Neural progenitor cell (in vitro differentiated cells): ENCODE measurements at regions not wholly inside any gene's neighbourhood (a gene's known extent, or its start where the extent isn't known, plus 50 kb on each side); places are given as distances from the start of the nearest gene placed in this dataset.

Experiments used
- DNase-seq: peaks from one replicate; pipeline ENCODE4 v3.0.0-alpha.2; 2016; ENCODE audit warnings: low spot score
- H2AFZ ChIP-seq: fragments of 200-600 bp; sonication (generic); replicated peaks from 2 replicates; pipeline ENCODE4 v1.6.1; 2016; ENCODE audit warnings: antibody characterized with exemption
- H3F3A ChIP-seq: fragments of 200-600 bp; sonication (generic); 2 replicates; pipeline ENCODE4 v1.6.1; 2016; ENCODE audit warnings: antibody characterized with exemption, low read depth
- H3K27ac ChIP-seq: fragments of 200-600 bp; sonication (generic); 2 replicates; pipeline ENCODE4 v1.5.1; 2016; ENCODE audit warnings: mild to moderate bottlenecking
- H3K27me3 ChIP-seq: fragments of 200-600 bp; sonication (generic); 2 replicates; pipeline ENCODE4 v1.6.1; 2016; ENCODE audit warnings: mild to moderate bottlenecking, moderate library complexity
- H3K36me3 ChIP-seq: fragments of 200-600 bp; sonication (generic); 2 replicates; pipeline ENCODE4 v1.5.1; 2016
- H3K4me1 ChIP-seq: fragments of 200-600 bp; sonication (generic); 2 replicates; pipeline ENCODE4 v1.6.1; 2016; ENCODE audit warnings: mixed run types
- H3K4me2 ChIP-seq: fragments of 200-600 bp; sonication (generic); 2 replicates; pipeline ENCODE4 v1.6.1; 2016
- H3K4me3 ChIP-seq: fragments of 200-600 bp; sonication (generic); 2 replicates; pipeline ENCODE4 v1.5.1; 2016
- H3K79me2 ChIP-seq: fragments of 200-600 bp; sonication (generic); 2 replicates; pipeline ENCODE4 v1.6.1; 2016; ENCODE audit warnings: low read depth
- H3K9ac ChIP-seq: fragments of 200-600 bp; sonication (generic); 2 replicates; pipeline ENCODE4 v1.6.1; 2016
- H3K9me3 ChIP-seq: fragments of 200-600 bp; sonication (generic); 2 replicates; pipeline ENCODE4 v1.5.1; 2016; ENCODE audit warnings: low read depth
- H4K20me1 ChIP-seq: fragments of 200-600 bp; sonication (generic); 2 replicates; pipeline ENCODE4 v1.6.1; 2016; ENCODE audit warnings: low read depth
- H3K27ac Mint-ChIP-seq: 3 replicates; pipeline ENCODE4 v1.8.0; 2021; ENCODE audit warnings: mixed read lengths
- H3K27me3 Mint-ChIP-seq: 2 replicates; pipeline ENCODE4 v1.8.0; 2022; ENCODE audit warnings: low read depth, mild to moderate bottlenecking, inconsistent platforms, moderate library complexity, mixed read lengths; ENCODE audit not compliant: insufficient read depth
- H3K36me3 Mint-ChIP-seq: 3 replicates; pipeline ENCODE4 v1.8.0; 2021; ENCODE audit warnings: mixed read lengths
- H3K4me1 Mint-ChIP-seq: 3 replicates; pipeline ENCODE4 v1.8.0; 2021; ENCODE audit warnings: mixed read lengths
- H3K4me3 Mint-ChIP-seq: 3 replicates; pipeline ENCODE4 v1.8.0; 2021; ENCODE audit warnings: mild to moderate bottlenecking, moderate library complexity, mixed read lengths
- H3K9me3 Mint-ChIP-seq: 3 replicates; pipeline ENCODE4 v1.8.0; 2020; ENCODE audit warnings: mixed read lengths
- CTCF ChIP-seq: fragments of 200-600 bp; sonication (generic); IDR thresholded peaks from 2 replicates; pipeline ENCODE4 v1.5.1; 2017; ENCODE audit warnings: antibody characterized with exemption, mild to moderate bottlenecking
- EZH2 ChIP-seq: fragments of 200-600 bp; sonication (generic); IDR thresholded peaks from 2 replicates; pipeline ENCODE4 v1.6.1; 2017; ENCODE audit warnings: antibody characterized with exemption, mild to moderate bottlenecking, moderate library complexity
- EZH2phosphoT487 ChIP-seq: fragments of 200-600 bp; sonication (generic); IDR thresholded peaks from 2 replicates; pipeline ENCODE4 v1.6.1; 2017; ENCODE audit warnings: antibody characterized with exemption

- Histone ChIP-seq H4K20me1 (no peaks in the 10 kb centered on the region), H2AFZ (no peak overlapping the region), H3K4me1 (no peaks in the 10 kb centered on the region), H3K27me3 (no peaks in the 10 kb centered on the region), H3K4me2 (no peak overlapping the region), H3K4me3 (no peak overlapping the region), H3K9me3 (no peaks in the 10 kb centered on the region), H3K9ac (no peak overlapping the region), H3F3A (no peaks in the 10 kb centered on the region), H3K36me3 (no peaks in the 10 kb centered on the region), H3K27ac (no peak overlapping the region), H3K79me2 (no peaks in the 10 kb centered on the region)
- DNase-seq, result no peak
- H3K4me1 Mint-ChIP-seq, result no peaks in the 10 kb centered on the region
- H3K36me3 Mint-ChIP-seq, result no peaks in the 10 kb centered on the region
- no peak overlapping the region for H3K4me3 Mint-ChIP-seq
- H3K9me3 Mint-ChIP-seq, result peaks cover 2% of the 10 kb centered on the region
- H3K27me3 Mint-ChIP-seq, result no peaks in the 10 kb centered on the region
- TF ChIP-seq EZH2, result no peak
- TF ChIP-seq EZH2phosphoT487, result no peak
- TF ChIP-seq CTCF, result no peak
- H3K27ac Mint-ChIP-seq, result no peak overlapping the region
Measured at GRCh38 chr5:14082973-14083372, 60.2 kb upstream of the TRIO start.

DNA sequence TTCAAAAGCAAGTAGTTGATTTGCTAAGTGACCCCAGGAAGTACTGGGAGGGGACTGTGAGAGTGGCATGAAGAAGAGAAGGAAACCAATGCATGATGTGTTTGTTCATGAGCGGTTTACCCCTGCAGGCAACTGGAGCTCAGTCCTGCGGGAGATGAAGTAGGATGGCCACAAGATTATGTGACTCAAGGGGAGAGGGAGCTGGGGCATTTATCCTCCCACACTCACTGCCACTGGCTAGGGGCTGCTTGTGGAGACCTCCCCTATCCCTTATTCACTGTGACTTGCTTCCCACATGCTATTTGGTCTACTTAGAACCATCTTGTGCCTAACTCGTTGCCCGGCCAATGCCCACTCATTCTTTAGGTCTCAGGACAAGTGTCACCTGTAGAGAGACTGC, 60.6 kb upstream of the TRIO start:
- H3K79me2 ChIP-seq, result no peaks in the 10 kb centered on the region
- H3K9me3 ChIP-seq, result no peaks in the 10 kb centered on the region
- H3K4me3 ChIP-seq, result no peak overlapping the region
- Mint-ChIP-seq H3K36me3 (no peaks in the 10 kb centered on the region), H3K4me3 (no peak overlapping the region), H3K27me3 (no peaks in the 10 kb centered on the region), H3K9me3 (peaks cover 2% of the 10 kb centered on the region), H3K4me1 (no peaks in the 10 kb centered on the region), H3K27ac (no peak overlapping the region)
- no peaks in the 10 kb centered on the region for H3K36me3 ChIP-seq
- H2AFZ ChIP-seq, result no peak overlapping the region
- no peaks in the 10 kb centered on the region for H3K27me3 ChIP-seq
- H3K9ac ChIP-seq, result no peak overlapping the region
- no peak for TF ChIP-seq CTCF
- H4K20me1 ChIP-seq, result no peaks in the 10 kb centered on the region
- H3K4me1 ChIP-seq, result no peaks in the 10 kb centered on the region
- H3F3A ChIP-seq, result no peaks in the 10 kb centered on the region
- H3K4me2 ChIP-seq, result no peak overlapping the region
- H3K27ac ChIP-seq, result no peak overlapping the region
- DNase-seq, result no peak

DNA sequence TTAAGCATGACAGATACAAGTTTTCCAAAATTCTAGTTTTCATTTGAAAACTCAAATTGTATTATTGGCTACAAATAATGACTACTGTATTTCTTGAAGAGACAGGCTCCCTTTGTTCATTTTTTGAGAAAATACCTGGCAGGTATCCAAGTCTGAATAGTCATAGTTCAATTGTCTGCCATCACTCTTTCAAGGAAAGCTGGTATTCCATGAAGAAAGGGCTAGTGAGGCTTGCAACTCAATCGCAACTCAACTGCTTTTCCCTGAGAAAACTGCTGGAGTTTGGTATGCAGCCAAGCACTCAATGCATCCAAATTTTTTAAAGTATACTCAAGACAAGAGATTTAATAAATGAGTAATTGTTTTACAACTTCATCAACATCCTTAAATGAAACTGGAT, 61.4 kb upstream of the TRIO start:
- H3K27me3 Mint-ChIP-seq, result no peaks in the 10 kb centered on the region
- H3K4me2 ChIP-seq, result no peak overlapping the region
- H3K9ac ChIP-seq, result no peak overlapping the region
- H3K79me2 ChIP-seq, result no peaks in the 10 kb centered on the region
- no peaks in the 10 kb centered on the region for H3K9me3 ChIP-seq
- H3K9me3 Mint-ChIP-seq, result no peaks in the 10 kb centered on the region
- no peak overlapping the region for H3K27ac Mint-ChIP-seq
- no peak overlapping the region for H2AFZ ChIP-seq
- no peaks in the 10 kb centered on the region for H3K27me3 ChIP-seq
- no peaks in the 10 kb centered on the region for H4K20me1 ChIP-seq
- no peaks in the 10 kb centered on the region for H3F3A ChIP-seq
- H3K27ac ChIP-seq, result no peak overlapping the region
- no peak overlapping the region for H3K4me3 ChIP-seq
- DNase-seq, result no peak
- H3K36me3 Mint-ChIP-seq, result no peaks in the 10 kb centered on the region
- no peaks in the 10 kb centered on the region for H3K36me3 ChIP-seq
- H3K4me3 Mint-ChIP-seq, result no peak overlapping the region
- no peak for TF ChIP-seq CTCF
- TF ChIP-seq EZH2, result no peak
- no peak for TF ChIP-seq EZH2phosphoT487
- no peaks in the 10 kb centered on the region for H3K4me1 ChIP-seq
- no peaks in the 10 kb centered on the region for H3K4me1 Mint-ChIP-seq

DNA sequence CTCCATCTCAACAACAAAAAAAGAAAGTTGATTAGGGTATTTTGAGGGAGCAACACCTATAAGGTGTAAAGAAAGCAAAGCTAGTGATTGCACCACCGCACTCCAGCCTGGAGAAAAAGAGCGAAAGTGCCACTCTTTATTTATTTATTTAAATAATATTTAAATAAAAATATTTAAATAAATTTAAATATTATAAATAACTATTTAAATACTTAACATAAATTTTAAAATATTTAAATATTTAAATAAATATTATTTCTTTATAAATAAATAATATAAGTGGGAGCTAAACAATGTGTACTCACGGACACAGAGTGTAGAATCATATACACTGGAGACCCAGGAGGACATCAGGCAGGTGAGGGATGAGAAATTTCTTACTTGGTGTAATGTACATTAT, 64.4 kb upstream of the TRIO start:
- no peaks in the 10 kb centered on the region for H3K4me1 ChIP-seq
- no peak overlapping the region for H3K27ac Mint-ChIP-seq
- no peaks in the 10 kb centered on the region for H3K9me3 Mint-ChIP-seq
- H3K27me3 Mint-ChIP-seq, result no peaks in the 10 kb centered on the region
- H2AFZ ChIP-seq, result no peak overlapping the region
- no peak overlapping the region for H3K4me2 ChIP-seq
- no peaks in the 10 kb centered on the region for H3K36me3 ChIP-seq
- no peak overlapping the region for H3K4me3 ChIP-seq
- no peaks in the 10 kb centered on the region for H4K20me1 ChIP-seq
- no peaks in the 10 kb centered on the region for H3K79me2 ChIP-seq
- no peaks in the 10 kb centered on the region for H3K36me3 Mint-ChIP-seq
- H3K4me3 Mint-ChIP-seq, result no peak overlapping the region
- no peak overlapping the region for H3K27ac ChIP-seq
- no peak for TF ChIP-seq CTCF
- no peak for TF ChIP-seq EZH2
- TF ChIP-seq EZH2phosphoT487, result no peak
- peaks cover 9% of the 10 kb centered on the region for H3K4me1 Mint-ChIP-seq
- H3K9ac ChIP-seq, result no peak overlapping the region
- H3K9me3 ChIP-seq, result no peaks in the 10 kb centered on the region
- no peak for DNase-seq
- H3K27me3 ChIP-seq, result no peaks in the 10 kb centered on the region
- no peaks in the 10 kb centered on the region for H3F3A ChIP-seq
